ENCODE measurements at regions not wholly inside any gene's neighbourhood (a gene's known extent, or its start where the extent isn't known, plus 50 kb on each side); places are given as distances from the start of the nearest gene placed in this dataset.

DNA sequence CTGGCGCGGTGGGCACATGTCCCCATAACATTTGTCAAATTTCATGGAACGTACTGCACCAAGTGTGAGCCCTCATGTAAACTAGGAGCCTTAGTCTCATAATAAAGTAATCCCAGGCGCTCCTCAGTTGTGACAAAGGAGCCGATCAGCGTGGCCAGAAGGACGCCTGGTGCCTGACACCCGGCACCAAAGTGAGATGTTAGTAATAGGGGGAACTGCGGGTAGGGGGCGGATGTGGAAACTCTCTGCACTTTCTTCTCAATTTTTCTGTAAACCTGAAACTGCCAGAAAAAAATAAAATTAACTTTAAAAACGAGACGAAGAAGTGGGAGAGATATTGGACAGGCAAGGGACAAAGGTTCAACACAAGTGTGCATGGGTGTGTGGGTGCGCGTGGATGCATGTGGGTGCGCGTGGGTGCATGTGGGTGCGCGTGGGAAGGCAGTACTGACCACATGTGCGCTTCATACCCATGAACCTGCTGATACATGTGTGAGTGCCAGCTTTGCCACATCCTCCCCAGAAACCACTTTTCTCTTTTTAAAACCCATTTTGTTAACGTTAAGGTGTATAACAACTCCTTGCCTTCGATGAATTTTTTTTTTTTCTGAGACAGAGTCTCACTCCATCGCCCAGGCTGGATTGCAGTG, 55.4 kb upstream of the LINC01488 start:
- Histone ChIP-seq H3K9me3 (ENCODE audit: low read depth) (peaks cover 13% of the 10 kb centered on the region), H3F3A (ENCODE audit: low read depth) (peaks cover 12% of the 10 kb centered on the region), H3K4me2 (no peak overlapping the region), H4K20me1 (ENCODE audit: low read depth) (no peaks in the 10 kb centered on the region), H3K36me3 (no peaks in the 10 kb centered on the region), H2AFZ (replicated peaks) (no peak overlapping the region), H3K79me2 (ENCODE audit: low read depth) (no peaks in the 10 kb centered on the region), H3K4me3 (no peak overlapping the region), H3K9ac (no peak overlapping the region), H3K27ac (no peak overlapping the region), H3K27me3 (no peaks in the 10 kb centered on the region), H3K4me1 (peaks cover 5% of the 10 kb centered on the region)
- no peak overlapping the region for H3K27ac Mint-ChIP-seq
- H3K36me3 Mint-ChIP-seq, result no peaks in the 10 kb centered on the region
- DNase-seq (ENCODE audit: low spot score), result no peak
- peaks cover 10% of the 10 kb centered on the region for H3K4me1 Mint-ChIP-seq
- peaks cover 10% of the 10 kb centered on the region for H3K27me3 Mint-ChIP-seq (ENCODE audit: insufficient read depth, low read depth)
- no peak overlapping the region for H3K4me3 Mint-ChIP-seq
- peaks cover 21% of the 10 kb centered on the region for H3K9me3 Mint-ChIP-seq
- TF ChIP-seq, protein P1, sequence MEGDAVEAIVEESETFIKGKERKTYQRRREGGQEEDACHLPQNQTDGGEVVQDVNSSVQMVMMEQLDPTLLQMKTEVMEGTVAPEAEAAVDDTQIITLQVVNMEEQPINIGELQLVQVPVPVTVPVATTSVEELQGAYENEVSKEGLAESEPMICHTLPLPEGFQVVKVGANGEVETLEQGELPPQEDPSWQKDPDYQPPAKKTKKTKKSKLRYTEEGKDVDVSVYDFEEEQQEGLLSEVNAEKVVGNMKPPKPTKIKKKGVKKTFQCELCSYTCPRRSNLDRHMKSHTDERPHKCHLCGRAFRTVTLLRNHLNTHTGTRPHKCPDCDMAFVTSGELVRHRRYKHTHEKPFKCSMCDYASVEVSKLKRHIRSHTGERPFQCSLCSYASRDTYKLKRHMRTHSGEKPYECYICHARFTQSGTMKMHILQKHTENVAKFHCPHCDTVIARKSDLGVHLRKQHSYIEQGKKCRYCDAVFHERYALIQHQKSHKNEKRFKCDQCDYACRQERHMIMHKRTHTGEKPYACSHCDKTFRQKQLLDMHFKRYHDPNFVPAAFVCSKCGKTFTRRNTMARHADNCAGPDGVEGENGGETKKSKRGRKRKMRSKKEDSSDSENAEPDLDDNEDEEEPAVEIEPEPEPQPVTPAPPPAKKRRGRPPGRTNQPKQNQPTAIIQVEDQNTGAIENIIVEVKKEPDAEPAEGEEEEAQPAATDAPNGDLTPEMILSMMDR (IDR thresholded peaks at IDR 0.05), result no peak
- TF ChIP-seq EZH2 (IDR thresholded peaks at IDR 0.05) (no peak), EZH2phosphoT487 (IDR thresholded peaks at IDR 0.05) (no peak)

DNA sequence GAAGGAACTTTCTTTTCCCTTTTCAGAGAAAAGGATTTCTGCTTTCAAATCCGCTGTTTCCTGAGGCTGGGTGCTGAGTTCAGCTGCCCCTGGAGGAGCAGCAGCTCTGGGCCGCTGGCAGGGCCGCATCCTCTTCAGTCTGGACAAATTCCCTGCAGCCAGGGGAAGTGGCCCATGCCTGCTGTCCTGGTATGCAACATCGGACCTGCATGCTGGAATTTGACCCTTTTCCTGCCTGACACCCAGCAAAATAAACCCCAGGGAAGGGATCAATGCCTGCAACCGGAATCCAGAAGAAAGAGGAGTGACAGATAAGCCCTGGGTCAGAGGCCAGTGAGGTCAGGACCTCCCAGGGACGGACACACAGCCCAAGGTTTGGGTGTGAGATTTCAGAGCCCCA, 54.1 kb upstream of the LINC01488 start:
- Mint-ChIP-seq H3K9me3 (peaks cover 21% of the 10 kb centered on the region), H3K4me1 (peaks cover 17% of the 10 kb centered on the region), H3K27me3 (ENCODE audit: insufficient read depth, low read depth) (peaks cover 13% of the 10 kb centered on the region), H3K36me3 (no peaks in the 10 kb centered on the region), H3K4me3 (no peak overlapping the region), H3K27ac (peak overlapping the region; percentile 57)
- H3K4me3 ChIP-seq, result no peak overlapping the region
- no peaks in the 10 kb centered on the region for H3K27me3 ChIP-seq
- H3K36me3 ChIP-seq, result no peaks in the 10 kb centered on the region
- H3F3A ChIP-seq (ENCODE audit: low read depth), result peaks cover 12% of the 10 kb centered on the region
- H4K20me1 ChIP-seq (ENCODE audit: low read depth), result no peaks in the 10 kb centered on the region
- H3K4me2 ChIP-seq, result no peak overlapping the region
- no peak overlapping the region for H2AFZ ChIP-seq (replicated peaks)
- TF ChIP-seq EZH2phosphoT487 (IDR thresholded peaks at IDR 0.05) (no peak), EZH2 (IDR thresholded peaks at IDR 0.05) (no peak)
- TF ChIP-seq, protein P1 (IDR thresholded peaks at IDR 0.05), result no peak
- peak; percentile 56 for DNase-seq (ENCODE audit: low spot score)
- H3K27ac ChIP-seq, result no peak overlapping the region
- H3K9ac ChIP-seq, result no peak overlapping the region
- H3K4me1 ChIP-seq, result peaks cover 5% of the 10 kb centered on the region
- no peaks in the 10 kb centered on the region for H3K79me2 ChIP-seq (ENCODE audit: low read depth)
- peaks cover 13% of the 10 kb centered on the region for H3K9me3 ChIP-seq (ENCODE audit: low read depth)

DNA sequence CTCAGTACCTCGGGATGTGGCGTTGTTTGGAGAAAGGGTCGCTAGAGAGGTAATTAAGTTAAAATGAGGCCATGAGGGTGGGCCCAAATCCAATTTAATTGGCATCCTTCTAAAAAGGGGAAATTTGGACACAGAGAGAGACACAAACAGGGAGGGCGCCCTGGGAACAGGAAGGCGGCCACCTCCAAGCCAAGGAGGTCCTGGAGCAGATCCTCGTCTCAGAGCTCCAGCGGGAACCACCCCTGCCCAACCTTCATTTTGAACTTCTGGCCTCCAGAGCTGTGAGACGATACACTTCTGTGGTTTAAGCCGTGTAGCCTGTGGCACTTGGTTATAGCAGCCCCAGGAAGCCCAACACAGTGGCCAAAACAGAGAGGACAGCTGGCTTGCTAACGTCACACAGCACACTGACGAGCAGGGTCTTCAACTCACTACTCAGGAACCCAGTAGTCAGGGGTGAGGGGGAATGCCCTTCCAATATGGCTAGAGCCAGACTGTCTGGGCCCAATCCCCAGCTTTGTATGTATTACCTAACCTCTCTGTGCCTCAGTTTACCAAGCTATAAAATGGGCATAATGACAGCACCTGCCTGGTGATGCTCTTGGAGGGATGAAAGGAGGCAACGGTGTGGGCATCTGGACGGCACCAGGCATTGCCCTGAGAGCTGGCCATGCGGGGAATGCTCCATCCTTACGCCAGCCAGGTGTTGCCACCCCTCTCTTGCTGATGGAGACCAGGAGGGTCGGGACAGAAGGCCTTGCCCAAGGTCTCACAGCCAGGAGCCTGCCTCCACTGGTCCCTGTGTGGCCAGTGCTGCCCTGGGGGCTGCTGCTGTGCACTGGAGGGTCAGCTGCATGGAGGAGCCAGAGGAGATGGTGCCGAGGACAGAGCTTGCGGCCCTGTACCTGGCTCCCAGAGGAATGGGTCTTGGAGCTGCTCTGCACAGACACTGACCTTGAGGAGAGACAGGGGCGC, 53.3 kb upstream of the LINC01488 start:
- H3F3A ChIP-seq (ENCODE audit: low read depth), result peaks cover 12% of the 10 kb centered on the region
- H3K4me2 ChIP-seq, result no peak overlapping the region
- H3K79me2 ChIP-seq (ENCODE audit: low read depth), result no peaks in the 10 kb centered on the region
- H3K4me3 ChIP-seq, result no peak overlapping the region
- Mint-ChIP-seq H3K9me3 (peaks cover 21% of the 10 kb centered on the region), H3K36me3 (no peaks in the 10 kb centered on the region), H3K4me3 (no peak overlapping the region), H3K4me1 (peaks cover 15% of the 10 kb centered on the region), H3K27me3 (ENCODE audit: insufficient read depth, low read depth) (peaks cover 17% of the 10 kb centered on the region), H3K27ac (no peak overlapping the region)
- H3K9ac ChIP-seq, result no peak overlapping the region
- DNase-seq (ENCODE audit: low spot score), result no peak
- no peaks in the 10 kb centered on the region for H3K36me3 ChIP-seq
- no peak overlapping the region for H2AFZ ChIP-seq (replicated peaks)
- H3K27me3 ChIP-seq, result no peaks in the 10 kb centered on the region
- H4K20me1 ChIP-seq (ENCODE audit: low read depth), result no peaks in the 10 kb centered on the region
- peaks cover 13% of the 10 kb centered on the region for H3K9me3 ChIP-seq (ENCODE audit: low read depth)
- no peak overlapping the region for H3K27ac ChIP-seq
- H3K4me1 ChIP-seq, result peaks cover 5% of the 10 kb centered on the region
- no peak for TF ChIP-seq EZH2 (IDR thresholded peaks at IDR 0.05)
- no peak for TF ChIP-seq EZH2phosphoT487 (IDR thresholded peaks at IDR 0.05)
- TF ChIP-seq, protein P1 (IDR thresholded peaks at IDR 0.05), result no peak
